ENCODE measurements at regions not wholly inside any gene's neighbourhood (a gene's known extent, or its start where the extent isn't known, plus 50 kb on each side); places are given as distances from the start of the nearest gene placed in this dataset.

DNA sequence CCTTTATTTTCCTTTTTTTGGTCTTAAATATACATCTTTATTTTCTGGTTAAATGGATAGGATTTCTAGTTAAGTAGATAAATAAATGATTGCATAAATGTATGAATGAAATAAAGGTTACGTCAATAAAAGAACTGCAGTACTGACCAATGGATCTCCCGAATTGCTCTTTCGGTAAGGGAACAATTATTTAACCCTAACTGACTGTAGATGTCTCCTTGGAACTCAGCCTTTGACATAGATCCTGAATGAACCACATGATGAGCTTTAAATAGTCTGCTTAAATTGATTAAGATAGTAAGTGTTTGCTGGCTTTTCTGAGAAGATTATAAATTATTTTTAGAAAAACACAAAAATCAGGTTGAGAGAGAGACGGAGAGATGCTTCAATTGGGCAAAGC is 391.0 kb upstream of the SYT1 start:
- Mint-ChIP-seq H3K27ac (no peak overlapping the region), H3K27me3 (ENCODE audit: insufficient read depth) (no peaks in the 10 kb centered on the region), H3K36me3 (ENCODE audit: low read depth) (no peaks in the 10 kb centered on the region), H3K9me3 (peaks cover 18% of the 10 kb centered on the region), H3K4me1 (peaks cover 4% of the 10 kb centered on the region), H3K4me3 (no peak overlapping the region)
- Histone ChIP-seq H3K27me3 (ENCODE audit: control insufficient read depth, insufficient read depth, low read length, poor library complexity, severe bottlenecking) (no peaks in the 10 kb centered on the region), H3K9ac (ENCODE audit: extremely low read depth, low read length, poor library complexity, severe bottlenecking) (no peak overlapping the region), H3K36me3 (ENCODE audit: control insufficient read depth, insufficient read depth, low read length) (no peaks in the 10 kb centered on the region), H3K4me1 (ENCODE audit: control insufficient read depth, insufficient read depth, low read length) (peaks cover 6% of the 10 kb centered on the region), H3K27ac (ENCODE audit: low read depth, low read length) (no peak overlapping the region), H3K9me3 (ENCODE audit: control insufficient read depth, low read length) (peaks cover 10% of the 10 kb centered on the region), H3K4me3 (ENCODE audit: low read length) (no peak overlapping the region)
- TF ChIP-seq CTCF (conservative IDR thresholded peaks at IDR 0.05): no peak
- no peak for DNase-seq
- WGBS, 2 experiments (ENCODE audit: insufficient coverage in 1 of 2, insufficient read length in 1 of 2): 94% methylated on average over 4 of the region's 4 CpGs

DNA sequence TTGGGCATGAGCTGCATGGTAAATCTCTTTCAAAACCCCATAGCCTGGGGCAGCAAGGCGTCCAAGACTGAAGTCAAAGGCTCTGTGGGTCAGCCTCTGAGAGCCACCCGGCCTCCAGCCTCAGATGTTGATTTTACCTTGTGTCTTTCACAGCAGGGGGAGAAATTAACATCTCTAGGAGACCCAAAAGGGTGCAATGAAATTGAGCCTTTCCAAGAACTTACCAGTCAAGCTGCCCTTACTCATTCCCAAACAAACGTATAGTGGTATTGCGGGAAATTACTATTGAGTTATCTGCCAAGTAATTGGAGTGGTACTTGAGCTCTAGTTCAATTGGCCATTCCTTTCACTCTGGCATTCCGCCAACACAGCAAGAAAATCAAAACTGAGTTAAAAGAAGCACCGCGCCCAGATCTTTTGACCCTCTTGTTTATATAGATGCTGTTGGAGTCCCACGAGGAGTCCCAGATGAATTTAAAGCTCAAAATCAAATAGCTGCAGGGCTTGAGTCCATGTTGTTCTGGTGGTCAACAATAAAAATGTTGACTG is 380.7 kb upstream of the SYT1 start:
- Histone ChIP-seq H3K4me1 (ENCODE audit: control insufficient read depth, insufficient read depth, low read length) (no peaks in the 10 kb centered on the region), H3K4me3 (ENCODE audit: low read length) (no peak overlapping the region), H3K9me3 (ENCODE audit: control insufficient read depth, low read length) (peaks cover 2% of the 10 kb centered on the region), H3K9ac (ENCODE audit: extremely low read depth, low read length, poor library complexity, severe bottlenecking) (no peak overlapping the region), H3K27me3 (ENCODE audit: control insufficient read depth, insufficient read depth, low read length, poor library complexity, severe bottlenecking) (no peaks in the 10 kb centered on the region), H3K36me3 (ENCODE audit: control insufficient read depth, insufficient read depth, low read length) (no peaks in the 10 kb centered on the region), H3K27ac (ENCODE audit: low read depth, low read length) (no peak overlapping the region)
- H3K4me1 Mint-ChIP-seq: no peaks in the 10 kb centered on the region
- peaks cover 5% of the 10 kb centered on the region for H3K9me3 Mint-ChIP-seq
- no peak for TF ChIP-seq CTCF (conservative IDR thresholded peaks at IDR 0.05)
- H3K27ac Mint-ChIP-seq: no peak overlapping the region
- 94 to 97% methylated on average over 7 to 8 of the region's 8 CpGs for WGBS, 2 experiments (ENCODE audit: insufficient coverage in 1 of 2, insufficient read length in 1 of 2)
- H3K4me3 Mint-ChIP-seq: no peak overlapping the region
- no peaks in the 10 kb centered on the region for H3K36me3 Mint-ChIP-seq (ENCODE audit: low read depth)
- H3K27me3 Mint-ChIP-seq (ENCODE audit: insufficient read depth): no peaks in the 10 kb centered on the region
- no peak for DNase-seq

- H3K36me3 ChIP-seq (ENCODE audit: control insufficient read depth, insufficient read depth, low read length): no peaks in the 10 kb centered on the region
- H3K4me3 ChIP-seq (ENCODE audit: low read length): no peak overlapping the region
- no peaks in the 10 kb centered on the region for H3K27me3 ChIP-seq (ENCODE audit: control insufficient read depth, insufficient read depth, low read length, poor library complexity, severe bottlenecking)
- H3K36me3 Mint-ChIP-seq (ENCODE audit: low read depth): no peaks in the 10 kb centered on the region
- H3K4me3 Mint-ChIP-seq: no peak overlapping the region
- H3K27ac ChIP-seq (ENCODE audit: low read depth, low read length): no peak overlapping the region
- no peak for DNase-seq
- TF ChIP-seq CTCF (conservative IDR thresholded peaks at IDR 0.05): no peak
- WGBS, 2 experiments (ENCODE audit: insufficient coverage in 1 of 2, insufficient read length in 1 of 2): 88% methylated on average over 1 of the region's 1 CpG; no CpG with 5 or more reads in 1 of the 2 experiments
- no peaks in the 10 kb centered on the region for H3K9me3 ChIP-seq (ENCODE audit: control insufficient read depth, low read length)
- H3K4me1 Mint-ChIP-seq: no peaks in the 10 kb centered on the region
- H3K27me3 Mint-ChIP-seq (ENCODE audit: insufficient read depth): peaks cover 1% of the 10 kb centered on the region
- H3K4me1 ChIP-seq (ENCODE audit: control insufficient read depth, insufficient read depth, low read length): no peaks in the 10 kb centered on the region
- H3K9me3 Mint-ChIP-seq: peaks cover 5% of the 10 kb centered on the region
- no peak overlapping the region for H3K27ac Mint-ChIP-seq
- H3K9ac ChIP-seq (ENCODE audit: extremely low read depth, low read length, poor library complexity, severe bottlenecking): no peak overlapping the region
Measured at GRCh38 chr12:78489990-78490389, 374.6 kb upstream of the SYT1 start.
